Breast epithelium (tissue), 4 donors: ENCODE measurements at regions not wholly inside any gene's neighbourhood (a gene's known extent, or its start where the extent isn't known, plus 50 kb on each side); places are given as distances from the start of the nearest gene placed in this dataset.

Source experiments
- DNase-seq, 2 donors: peaks; one replicate each; pipeline ENCODE4 v3.0.0-alpha.2; 2019; ENCODE audit warnings: low spot score in 2 of 2
- H3K27ac ChIP-seq, 2 donors: fragments of 200-600 bp; sonication (generic) in 1 of 2; one replicate each; pipeline ENCODE4 v1.5.1; 2016 to 2019; ENCODE audit warnings: mild to moderate bottlenecking in 1 of 2
- H3K27me3 ChIP-seq, 2 donors: fragments of 200-600 bp; sonication (generic) in 1 of 2; one replicate each; pipeline versions ENCODE4 v1.5.1 to v1.6.0; 2017 to 2019; ENCODE audit warnings: control low read depth in 1 of 2, mild to moderate bottlenecking in 1 of 2
- H3K36me3 ChIP-seq: fragments of 200-600 bp; one replicate; pipeline ENCODE4 v1.5.1; 2019
- H3K4me1 ChIP-seq, 2 donors: fragments of 200-600 bp; sonication (generic); one replicate each; pipeline ENCODE4 v1.5.1; 2016 to 2019; ENCODE audit warnings: control low read depth in 1 of 2
- H3K4me3 ChIP-seq, 3 donors: fragments of 200-600 bp; sonication (generic); 1 replicate in 2 of 3; 2 replicates in 1 of 3; pipeline ENCODE4 v1.5.1; 2016 to 2019; ENCODE audit warnings: mild to moderate bottlenecking in 3 of 3, moderate library complexity in 2 of 3
- H3K9me3 ChIP-seq, 2 donors: fragments of 200-600 bp; sonication (generic) in 1 of 2; one replicate each; pipeline ENCODE4 v1.5.1; 2016 to 2019; ENCODE audit warnings: control low read depth in 1 of 2
- CTCF ChIP-seq, 3 donors: fragments of 450-650 bp; IDR thresholded peaks; one replicate each; pipeline ENCODE4 v1.5.1; 2016 to 2017; ENCODE audit warnings: antibody characterized with exemption in 3 of 3, mild to moderate bottlenecking in 3 of 3, moderate library complexity in 3 of 3
- POLR2A ChIP-seq: fragments of 450-650 bp; IDR thresholded peaks from one replicate; pipeline ENCODE4 v1.6.1; 2016; ENCODE audit warnings: antibody characterized with exemption, mild to moderate bottlenecking, moderate library complexity
- POLR2AphosphoS5 ChIP-seq, 3 donors: sonication (generic); formaldehyde crosslinking; IDR thresholded peaks; one replicate each; pipeline ENCODE4 v1.6.1; 2017; ENCODE audit warnings: antibody characterized with exemption in 3 of 3
- intact Hi-C: fragments of 100-400 bp; cut with DNase I; formaldehyde crosslinking; loops from one replicate; pipeline ENCODE4 v1.15.1; 2023; ENCODE audit warnings: low total_unique reads

- no peak overlapping the region for H3K27ac ChIP-seq
- intact Hi-C loops = no loop called here
- no peak for DNase-seq
- TF ChIP-seq POLR2AphosphoS5 (IDR thresholded peaks at IDR 0.05) (no peak), CTCF (IDR thresholded peaks at IDR 0.05) (no peak), POLR2A (no peak)
- no peaks in the 10 kb centered on the region for H3K9me3 ChIP-seq
- H3K4me1 ChIP-seq = no peaks in the 10 kb centered on the region
- H3K4me3 ChIP-seq = no peak overlapping the region
- no peaks in the 10 kb centered on the region for H3K27me3 ChIP-seq
- no peaks in the 10 kb centered on the region for H3K36me3 ChIP-seq
Measured at GRCh38 chr2:12847694-12848575, 131.2 kb downstream of the TRIB2 start.

- intact Hi-C loops = no loop called here
- TF ChIP-seq POLR2A = no peak
- no peak for TF ChIP-seq CTCF (IDR thresholded peaks at IDR 0.05)
- no peak for TF ChIP-seq POLR2AphosphoS5 (IDR thresholded peaks at IDR 0.05)
- no peaks in the 10 kb centered on the region for H3K9me3 ChIP-seq
Measured at GRCh38 chr2:12852135-12852534, 135.4 kb downstream of the TRIB2 start.

GRCh38 chr2:12854001-12854530 is 137.3 kb downstream of the TRIB2 start:
- no peaks in the 10 kb centered on the region for H3K36me3 ChIP-seq
- no peak overlapping the region for H3K4me3 ChIP-seq
- H3K27me3 ChIP-seq = no peaks in the 10 kb centered on the region
- no peak for DNase-seq
- intact Hi-C loops = no loop called here
- H3K27ac ChIP-seq = no peak overlapping the region
- no peak for TF ChIP-seq POLR2A
- TF ChIP-seq POLR2AphosphoS5 (IDR thresholded peaks at IDR 0.05) = no peak
- TF ChIP-seq CTCF (IDR thresholded peaks at IDR 0.05) = no peak
- H3K9me3 ChIP-seq = no peaks in the 10 kb centered on the region
- no peaks in the 10 kb centered on the region for H3K4me1 ChIP-seq

More at GRCh38 chr2:12852135-12852534, 135.4 kb downstream of the TRIB2 start:
- Histone ChIP-seq H3K4me1 (no peaks in the 10 kb centered on the region), H3K27me3 (no peaks in the 10 kb centered on the region), H3K36me3 (no peaks in the 10 kb centered on the region), H3K27ac (no peak overlapping the region), H3K4me3 (no peak overlapping the region)
- no peak for DNase-seq

- no peak for DNase-seq
- Histone ChIP-seq H3K36me3 (no peaks in the 10 kb centered on the region), H3K27ac (no peak overlapping the region), H3K9me3 (no peaks in the 10 kb centered on the region), H3K4me1 (no peaks in the 10 kb centered on the region), H3K27me3 (no peaks in the 10 kb centered on the region), H3K4me3 (no peak overlapping the region)
- no peak for TF ChIP-seq POLR2A
- TF ChIP-seq POLR2AphosphoS5 (IDR thresholded peaks at IDR 0.05) = no peak
- TF ChIP-seq CTCF (IDR thresholded peaks at IDR 0.05) = no peak
- intact Hi-C loops = no loop called here
Measured at GRCh38 chr2:12855508-12855907, 138.8 kb downstream of the TRIB2 start.

GRCh38 chr2:12856934-12857601 is 140.3 kb downstream of the TRIB2 start:
- Histone ChIP-seq H3K27ac (peak overlapping the region in 1 of 2 donors; percentile 48), H3K4me3 (no peak overlapping the region), H3K4me1 (no peaks in the 10 kb centered on the region), H3K27me3 (no peaks in the 10 kb centered on the region), H3K9me3 (no peaks in the 10 kb centered on the region), H3K36me3 (no peaks in the 10 kb centered on the region)
- DNase-seq = no peak
- intact Hi-C loops = no loop called here
- TF ChIP-seq POLR2A (no peak), POLR2AphosphoS5 (IDR thresholded peaks at IDR 0.05) (no peak), CTCF (IDR thresholded peaks at IDR 0.05) (no peak)
